GM21423 (cell line): ENCODE measurements at regions not wholly inside any gene's neighbourhood (a gene's known extent, or its start where the extent isn't known, plus 50 kb on each side); places are given as distances from the start of the nearest gene placed in this dataset.

ENCODE experiments used
- ATAC-seq: cut with Tn5 transposase; IDR thresholded peaks from one replicate; pipeline ENCODE4 v1.9.1; 2021; ENCODE audit warnings: mild to moderate bottlenecking, moderate library complexity; ENCODE audit not compliant: unreplicated experiment

GRCh38 chr22:47612311-47612910, 850.0 kb downstream of the TBC1D22A start:
- no peak for ATAC-seq

GRCh38 chr22:47610764-47611163, 848.3 kb downstream of the TBC1D22A start:
- ATAC-seq = no peak

- no peak for ATAC-seq
Measured at GRCh38 chr22:47610281-47610680, 847.8 kb downstream of the TBC1D22A start.

GRCh38 chr22:47609653-47610052, 847.2 kb downstream of the TBC1D22A start:
- no peak for ATAC-seq

GRCh38 chr22:47608421-47608820, 846.0 kb downstream of the TBC1D22A start:
- no peak for ATAC-seq

- no peak for ATAC-seq
Measured at GRCh38 chr22:47607486-47607885, 845.0 kb downstream of the TBC1D22A start.

- no peak for ATAC-seq
Measured at GRCh38 chr22:47606426-47606825, 844.0 kb downstream of the TBC1D22A start.

GRCh38 chr22:47605886-47606285, 843.4 kb downstream of the TBC1D22A start:
- no peak for ATAC-seq

GRCh38 chr22:47605441-47605840, 843.0 kb downstream of the TBC1D22A start:
- no peak for ATAC-seq

- no peak for ATAC-seq
Measured at GRCh38 chr22:47604563-47604962, 842.1 kb downstream of the TBC1D22A start.

- no peak for ATAC-seq
Measured at GRCh38 chr22:47602732-47603131, 840.3 kb downstream of the TBC1D22A start.

GRCh38 chr22:47601666-47602065, 839.2 kb downstream of the TBC1D22A start:
- no peak for ATAC-seq

- ATAC-seq = no peak
Measured at GRCh38 chr22:47600791-47601625, 838.6 kb downstream of the TBC1D22A start.

- ATAC-seq = no peak
Measured at GRCh38 chr22:47600281-47600680, 837.8 kb downstream of the TBC1D22A start.

GRCh38 chr22:47599753-47600152, 837.3 kb downstream of the TBC1D22A start:
- no peak for ATAC-seq

- ATAC-seq = no peak
Measured at GRCh38 chr22:47598864-47599263, 836.4 kb downstream of the TBC1D22A start.

- no peak for ATAC-seq
Measured at GRCh38 chr22:47597041-47597440, 834.6 kb downstream of the TBC1D22A start.

GRCh38 chr22:47596176-47596690, 833.8 kb downstream of the TBC1D22A start:
- ATAC-seq = no peak

GRCh38 chr22:47594836-47595521, 832.5 kb downstream of the TBC1D22A start:
- no peak for ATAC-seq

- no peak for ATAC-seq
Measured at GRCh38 chr22:47593911-47594311, 831.5 kb downstream of the TBC1D22A start.

GRCh38 chr22:47593291-47593690, 830.8 kb downstream of the TBC1D22A start:
- no peak for ATAC-seq

- no peak for ATAC-seq
Measured at GRCh38 chr22:47592791-47593190, 830.3 kb downstream of the TBC1D22A start.
